ENCODE measurements at regions not wholly inside any gene's neighbourhood (a gene's known extent, or its start where the extent isn't known, plus 50 kb on each side); places are given as distances from the start of the nearest gene placed in this dataset.

GRCh38 chr5:111975133-111975532, 218.1 kb upstream of the NREP start:
- Mint-ChIP-seq H3K4me3 (no peak overlapping the region), H3K4me1 (no peaks in the 10 kb centered on the region), H3K36me3 (ENCODE audit: low read depth) (no peaks in the 10 kb centered on the region), H3K27ac (no peak overlapping the region), H3K27me3 (ENCODE audit: insufficient read depth) (no peaks in the 10 kb centered on the region), H3K9me3 (no peaks in the 10 kb centered on the region)
- no peaks in the 10 kb centered on the region for H3K9me3 ChIP-seq (ENCODE audit: control insufficient read depth, low read length)
- no peaks in the 10 kb centered on the region for H3K27me3 ChIP-seq (ENCODE audit: control insufficient read depth, insufficient read depth, low read length, poor library complexity, severe bottlenecking)
- H3K4me1 ChIP-seq (ENCODE audit: control insufficient read depth, insufficient read depth, low read length): no peaks in the 10 kb centered on the region
- 88 to 89% methylated on average over 4 to 5 of the region's 5 CpGs for WGBS, 2 experiments (ENCODE audit: insufficient coverage in 1 of 2, insufficient read length in 1 of 2)
- TF ChIP-seq CTCF (conservative IDR thresholded peaks at IDR 0.05): no peak
- DNase-seq: no peak
- H3K4me3 ChIP-seq (ENCODE audit: low read length): no peak overlapping the region
- no peaks in the 10 kb centered on the region for H3K36me3 ChIP-seq (ENCODE audit: control insufficient read depth, insufficient read depth, low read length)
- no peak overlapping the region for H3K27ac ChIP-seq (ENCODE audit: low read depth, low read length)
- no peak overlapping the region for H3K9ac ChIP-seq (ENCODE audit: extremely low read depth, low read length, poor library complexity, severe bottlenecking)

DNA sequence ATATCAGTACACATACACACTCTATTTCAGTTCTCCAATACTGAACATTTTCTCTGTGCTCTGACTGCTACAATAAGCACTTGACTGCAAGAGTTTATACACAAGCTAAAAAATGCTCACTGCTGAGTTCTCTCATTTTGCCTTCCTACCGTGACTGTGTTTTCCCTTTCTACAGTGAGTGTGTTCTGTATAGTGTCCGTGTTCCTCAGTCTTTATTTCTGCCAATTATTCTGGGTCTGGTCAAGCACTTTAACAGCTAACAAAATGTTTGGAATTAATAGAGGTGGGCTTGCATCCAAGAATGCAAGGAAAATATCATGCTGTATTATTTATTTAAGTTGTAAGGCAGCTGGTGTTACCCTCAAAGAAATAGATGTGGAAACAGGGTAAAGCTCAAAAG, 217.0 kb upstream of the NREP start:
- Mint-ChIP-seq H3K4me1 (no peaks in the 10 kb centered on the region), H3K36me3 (ENCODE audit: low read depth) (no peaks in the 10 kb centered on the region), H3K27ac (no peak overlapping the region), H3K4me3 (no peak overlapping the region), H3K27me3 (ENCODE audit: insufficient read depth) (no peaks in the 10 kb centered on the region), H3K9me3 (no peaks in the 10 kb centered on the region)
- Histone ChIP-seq H3K4me3 (ENCODE audit: low read length) (no peak overlapping the region), H3K27ac (ENCODE audit: low read depth, low read length) (no peak overlapping the region), H3K9me3 (ENCODE audit: control insufficient read depth, low read length) (no peaks in the 10 kb centered on the region), H3K36me3 (ENCODE audit: control insufficient read depth, insufficient read depth, low read length) (no peaks in the 10 kb centered on the region), H3K27me3 (ENCODE audit: control insufficient read depth, insufficient read depth, low read length, poor library complexity, severe bottlenecking) (no peaks in the 10 kb centered on the region), H3K9ac (ENCODE audit: extremely low read depth, low read length, poor library complexity, severe bottlenecking) (no peak overlapping the region), H3K4me1 (ENCODE audit: control insufficient read depth, insufficient read depth, low read length) (no peaks in the 10 kb centered on the region)
- no peak for TF ChIP-seq CTCF (conservative IDR thresholded peaks at IDR 0.05)
- WGBS, 2 experiments (ENCODE audit: insufficient coverage in 1 of 2, insufficient read length in 1 of 2): 86 to 92% methylated on average over 2 of the region's 2 CpGs
- no peak for DNase-seq

- no peak overlapping the region for H3K4me3 Mint-ChIP-seq
- no peak for TF ChIP-seq CTCF (conservative IDR thresholded peaks at IDR 0.05)
- no peaks in the 10 kb centered on the region for H3K9me3 Mint-ChIP-seq
- no peaks in the 10 kb centered on the region for H3K36me3 Mint-ChIP-seq (ENCODE audit: low read depth)
- H3K27ac ChIP-seq (ENCODE audit: low read depth, low read length): no peak overlapping the region
- no peaks in the 10 kb centered on the region for H3K9me3 ChIP-seq (ENCODE audit: control insufficient read depth, low read length)
- H3K4me1 Mint-ChIP-seq: no peaks in the 10 kb centered on the region
- no peaks in the 10 kb centered on the region for H3K27me3 ChIP-seq (ENCODE audit: control insufficient read depth, insufficient read depth, low read length, poor library complexity, severe bottlenecking)
- no peak for DNase-seq
- no peak overlapping the region for H3K9ac ChIP-seq (ENCODE audit: extremely low read depth, low read length, poor library complexity, severe bottlenecking)
- H3K36me3 ChIP-seq (ENCODE audit: control insufficient read depth, insufficient read depth, low read length): no peaks in the 10 kb centered on the region
- 92 to 100% methylated on average over 1 to 2 of the region's 2 CpGs for WGBS, 2 experiments (ENCODE audit: insufficient coverage in 1 of 2, insufficient read length in 1 of 2)
- no peak overlapping the region for H3K4me3 ChIP-seq (ENCODE audit: low read length)
- no peak overlapping the region for H3K27ac Mint-ChIP-seq
- no peaks in the 10 kb centered on the region for H3K27me3 Mint-ChIP-seq (ENCODE audit: insufficient read depth)
- H3K4me1 ChIP-seq (ENCODE audit: control insufficient read depth, insufficient read depth, low read length): no peaks in the 10 kb centered on the region
These were observed 215.6 kb upstream of the NREP start for GRCh38 chr5:111972548-111972947.
